Trophoblast cell (in vitro differentiated cells and primary cell): ENCODE measurements at regions not wholly inside any gene's neighbourhood (a gene's known extent, or its start where the extent isn't known, plus 50 kb on each side); places are given as distances from the start of the nearest gene placed in this dataset.
"Not testable (repeated sequence)": the region's sequence is repeated elsewhere in the genome, so short reads cannot be mapped to it uniquely, and the experiment has no call there.

ENCODE experiments used
- DNase-seq, 2 donors: peaks; one replicate each; pipeline ENCODE4 v3.0.0-alpha.2; 2016
- H2AFZ ChIP-seq: 2 replicates; pipeline ENCODE4 v1.6.1; 2013; ENCODE audit warnings: low read length, moderate library complexity, mild to moderate bottlenecking; ENCODE audit not compliant: insufficient read depth, poor library complexity
- H2AK5ac ChIP-seq: 2 replicates; pipeline ENCODE4 v1.6.1; 2013; ENCODE audit warnings: mild to moderate bottlenecking, low read length
- H2BK120ac ChIP-seq: 2 replicates; pipeline ENCODE4 v1.6.1; 2013; ENCODE audit warnings: low read length, mild to moderate bottlenecking, moderate library complexity; ENCODE audit not compliant: insufficient read depth, poor library complexity
- H2BK12ac ChIP-seq: 2 replicates; pipeline ENCODE4 v1.6.1; 2013; ENCODE audit warnings: mild to moderate bottlenecking, low read length, moderate library complexity
- H2BK5ac ChIP-seq: 2 replicates; pipeline ENCODE4 v1.6.1; 2013; ENCODE audit warnings: low read length, low read depth, moderate library complexity, mild to moderate bottlenecking; ENCODE audit not compliant: poor library complexity
- H3K14ac ChIP-seq: 2 replicates; pipeline ENCODE4 v1.6.1; 2013; ENCODE audit warnings: mild to moderate bottlenecking, low read length
- H3K18ac ChIP-seq: 2 replicates; pipeline ENCODE4 v1.6.1; 2013; ENCODE audit warnings: mild to moderate bottlenecking, low read length
- H3K23ac ChIP-seq: 2 replicates; pipeline ENCODE4 v1.6.1; 2013; ENCODE audit warnings: low read length
- H3K27ac ChIP-seq: 2 replicates; pipeline ENCODE4 v1.5.1; 2013; ENCODE audit warnings: low read depth, mild to moderate bottlenecking, inconsistent platforms, low read length, moderate library complexity
- H3K27me3 ChIP-seq: 2 replicates; pipeline ENCODE4 v1.6.1; 2013; ENCODE audit warnings: inconsistent platforms, mild to moderate bottlenecking, low read length, moderate library complexity; ENCODE audit not compliant: insufficient read depth
- H3K36me3 ChIP-seq, 2 experiments: 1 replicate in 1 of 2; 2 replicates in 1 of 2; pipeline ENCODE4 v1.6.1; 2013; ENCODE audit warnings: low read length in 2 of 2, mild to moderate bottlenecking in 2 of 2, moderate library complexity in 1 of 2; ENCODE audit not compliant: insufficient read depth in 2 of 2, control insufficient read depth in 1 of 2
- H3K4ac ChIP-seq: 2 replicates; pipeline ENCODE4 v1.6.1; 2013; ENCODE audit warnings: low read depth, mild to moderate bottlenecking, low read length, moderate library complexity
- H3K4me1 ChIP-seq, 2 experiments: 1 replicate in 1 of 2; 2 replicates in 1 of 2; pipeline ENCODE4 v1.6.1; 2013; ENCODE audit warnings: low read length in 2 of 2, mild to moderate bottlenecking in 2 of 2, moderate library complexity in 1 of 2; ENCODE audit not compliant: insufficient read depth in 2 of 2, control insufficient read depth in 1 of 2
- H3K4me2 ChIP-seq: 2 replicates; pipeline ENCODE4 v1.6.1; 2013; ENCODE audit warnings: inconsistent platforms, mild to moderate bottlenecking, low read length, moderate library complexity
- H3K4me3 ChIP-seq: 2 replicates; pipeline ENCODE4 v1.5.1; 2013; ENCODE audit warnings: mild to moderate bottlenecking, low read depth, low read length, inconsistent platforms
- H3K79me1 ChIP-seq: one replicate; pipeline ENCODE4 v1.6.1; 2013; ENCODE audit warnings: low read length
- H3K79me2 ChIP-seq: 2 replicates; pipeline ENCODE4 v1.6.1; 2013; ENCODE audit warnings: low read length, mild to moderate bottlenecking; ENCODE audit not compliant: control insufficient read depth, insufficient read depth, poor library complexity
- H3K9ac ChIP-seq: 2 replicates; pipeline ENCODE4 v1.6.1; 2013; ENCODE audit warnings: mild to moderate bottlenecking, low read length
- H3K9me3 ChIP-seq: 2 replicates; pipeline ENCODE4 v1.6.1; 2013; ENCODE audit warnings: low read depth, mild to moderate bottlenecking, control low read depth, inconsistent platforms, low read length; ENCODE audit not compliant: insufficient read depth
- H4K12ac ChIP-seq: 2 replicates; pipeline ENCODE4 v1.6.1; 2013; ENCODE audit warnings: low read depth, mild to moderate bottlenecking, low read length, moderate library complexity
- H4K8ac ChIP-seq: 2 replicates; pipeline ENCODE4 v1.6.1; 2013; ENCODE audit warnings: low read depth, mild to moderate bottlenecking, low read length, moderate library complexity
- H4K91ac ChIP-seq: one replicate; pipeline ENCODE4 v1.6.1; 2013; ENCODE audit warnings: low read depth, mild to moderate bottlenecking, low read length, moderate library complexity
- WGBS: extraction: QIAGEN DNeasy Blood & Tissue Kit; methylation state at CpG from one replicate; pipeline ENCODE4 v1.1.7; 2013; ENCODE audit warnings: missing lambda C conversion rate; ENCODE audit not compliant: insufficient read length, insufficient coverage; ENCODE audit errors: extremely low coverage; 5-methylcytosine and 5-hydroxymethylcytosine counted together

GRCh38 chr5:39907267-39907951 is 482.6 kb upstream of the DAB2 start:
- not testable (repeated sequence) for H2BK5ac ChIP-seq, H3K14ac ChIP-seq, H4K12ac ChIP-seq, H3K27ac ChIP-seq, H4K91ac ChIP-seq, H3K9me3 ChIP-seq, H3K23ac ChIP-seq, H3K36me3 ChIP-seq, DNase-seq, H2BK120ac ChIP-seq, H3K79me2 ChIP-seq, H3K9ac ChIP-seq, H2BK12ac ChIP-seq, H3K4me1 ChIP-seq, H3K4me3 ChIP-seq, H2AFZ ChIP-seq, H3K79me1 ChIP-seq, H3K4ac ChIP-seq, H3K4me2 ChIP-seq, H3K27me3 ChIP-seq, H4K8ac ChIP-seq, H2AK5ac ChIP-seq, H3K18ac ChIP-seq
- WGBS = no CpG with 5 or more reads among the region's 19 CpGs

- Histone ChIP-seq H3K18ac (no peak overlapping the region), H3K79me1 (no peaks in the 10 kb centered on the region), H3K9ac (no peak overlapping the region), H3K9me3 (peaks cover 1% of the 10 kb centered on the region), H3K4me1 (no peaks in the 10 kb centered on the region), H4K91ac (no peak overlapping the region), H3K27me3 (no peaks in the 10 kb centered on the region), H2BK5ac (no peak overlapping the region), H2AFZ (no peak overlapping the region), H3K23ac (no peak overlapping the region), H3K4me2 (no peak overlapping the region), H3K4ac (no peak overlapping the region), H3K79me2 (no peaks in the 10 kb centered on the region), H3K4me3 (no peak overlapping the region), H2BK120ac (no peak overlapping the region), H3K14ac (no peak overlapping the region), H2AK5ac (no peak overlapping the region), H4K8ac (no peak overlapping the region), H2BK12ac (no peak overlapping the region), H3K27ac (no peak overlapping the region), H4K12ac (no peak overlapping the region), H3K36me3 (no peaks in the 10 kb centered on the region)
- DNase-seq = peak in 1 of 2 donors; percentile 10
- WGBS = no CpG with 5 or more reads among the region's 1 CpG
These were observed 481.4 kb upstream of the DAB2 start for GRCh38 chr5:39906146-39906545.

- no peaks in the 10 kb centered on the region for H3K4me1 ChIP-seq
- no CpG with 5 or more reads among the region's 4 CpGs for WGBS
These were observed 480.6 kb upstream of the DAB2 start for GRCh38 chr5:39905356-39905755.

GRCh38 chr5:39902626-39903025 is 477.8 kb upstream of the DAB2 start:
- H3K79me1 ChIP-seq = no peaks in the 10 kb centered on the region
- no CpG with 5 or more reads among the region's 2 CpGs for WGBS
- H3K27me3 ChIP-seq = no peaks in the 10 kb centered on the region
- H2BK120ac ChIP-seq = no peak overlapping the region
- no peak overlapping the region for H2AFZ ChIP-seq
- no peak overlapping the region for H3K4me3 ChIP-seq
- no peak overlapping the region for H4K12ac ChIP-seq
- no peaks in the 10 kb centered on the region for H3K36me3 ChIP-seq
- no peak overlapping the region for H4K8ac ChIP-seq
- no peaks in the 10 kb centered on the region for H3K79me2 ChIP-seq
- no peak overlapping the region for H3K14ac ChIP-seq
- H3K9me3 ChIP-seq = peaks cover 1% of the 10 kb centered on the region
- H3K27ac ChIP-seq = no peak overlapping the region
- no peak overlapping the region for H2AK5ac ChIP-seq
- no peaks in the 10 kb centered on the region for H3K4me1 ChIP-seq
- H2BK5ac ChIP-seq = no peak overlapping the region
- H3K4ac ChIP-seq = no peak overlapping the region
- H3K9ac ChIP-seq = no peak overlapping the region
- H4K91ac ChIP-seq = no peak overlapping the region
- no peak overlapping the region for H3K23ac ChIP-seq
- no peak overlapping the region for H3K18ac ChIP-seq
- no peak overlapping the region for H3K4me2 ChIP-seq
- no peak overlapping the region for H2BK12ac ChIP-seq
- DNase-seq = no peak

More at GRCh38 chr5:39905356-39905755, 480.6 kb upstream of the DAB2 start:
- Histone ChIP-seq H3K79me2 (no peaks in the 10 kb centered on the region), H3K23ac (no peak overlapping the region), H3K27me3 (no peaks in the 10 kb centered on the region), H3K9me3 (peaks cover 1% of the 10 kb centered on the region), H3K4me2 (no peak overlapping the region), H2AFZ (no peak overlapping the region), H4K12ac (no peak overlapping the region), H4K91ac (no peak overlapping the region), H3K36me3 (no peaks in the 10 kb centered on the region), H3K4me3 (no peak overlapping the region), H3K4ac (no peak overlapping the region), H3K79me1 (no peaks in the 10 kb centered on the region), H2BK12ac (no peak overlapping the region), H3K27ac (no peak overlapping the region), H4K8ac (no peak overlapping the region), H3K14ac (no peak overlapping the region), H2AK5ac (no peak overlapping the region), H2BK5ac (no peak overlapping the region), H3K9ac (no peak overlapping the region), H3K18ac (no peak overlapping the region), H2BK120ac (no peak overlapping the region)
- DNase-seq = peak in 1 of 2 donors; percentile 23
